T-helper 2 cell treated with Interferon-gamma antibody and Interleukin-4, amounts not matched to agents 5 μg/mL and 100 μg/mL, for 36 hours (primary cell): ENCODE measurements at regions not wholly inside any gene's neighbourhood (a gene's known extent, or its start where the extent isn't known, plus 50 kb on each side); places are given as distances from the start of the nearest gene placed in this dataset.
"Not testable (repeated sequence)": the region's sequence is repeated elsewhere in the genome, so short reads cannot be mapped to it uniquely, and the experiment has no call there.

Experiments
- DNase-seq: peaks from one replicate; pipeline ENCODE4 v3.0.0; 2021; ENCODE audit warnings: low spot score
- H3K27ac Mint-ChIP-seq: one replicate; pipeline ENCODE4 v1.8.0; 2021; ENCODE audit warnings: mild to moderate bottlenecking, mixed read lengths
- H3K27me3 Mint-ChIP-seq: one replicate; pipeline ENCODE4 v1.8.0; 2021; ENCODE audit warnings: low read depth, mixed read lengths
- H3K36me3 Mint-ChIP-seq: one replicate; pipeline ENCODE4 v1.8.0; 2021; ENCODE audit warnings: low read depth, mixed read lengths
- H3K4me1 Mint-ChIP-seq: one replicate; pipeline ENCODE4 v1.8.0; 2021; ENCODE audit warnings: low read depth, mixed read lengths
- H3K4me3 Mint-ChIP-seq: one replicate; pipeline ENCODE4 v1.8.0; 2022; ENCODE audit warnings: mild to moderate bottlenecking, moderate library complexity, mixed read lengths
- H3K9me3 Mint-ChIP-seq: one replicate; pipeline ENCODE4 v1.8.0; 2021; ENCODE audit warnings: mixed read lengths

- no peaks in the 10 kb centered on the region for H3K36me3 Mint-ChIP-seq
- H3K9me3 Mint-ChIP-seq: peaks cover 36% of the 10 kb centered on the region
- no peaks in the 10 kb centered on the region for H3K27me3 Mint-ChIP-seq
- no peaks in the 10 kb centered on the region for H3K4me1 Mint-ChIP-seq
- no peak overlapping the region for H3K4me3 Mint-ChIP-seq
- DNase-seq: no peak
- no peak overlapping the region for H3K27ac Mint-ChIP-seq
These were observed 1776.0 kb downstream of the LRRC4C start for GRCh38 chr11:39683288-39683950.

- H3K9me3 Mint-ChIP-seq: peaks cover 29% of the 10 kb centered on the region
- no peaks in the 10 kb centered on the region for H3K27me3 Mint-ChIP-seq
- no peak overlapping the region for H3K4me3 Mint-ChIP-seq
- DNase-seq: no peak
- no peaks in the 10 kb centered on the region for H3K4me1 Mint-ChIP-seq
- H3K27ac Mint-ChIP-seq: no peak overlapping the region
- no peaks in the 10 kb centered on the region for H3K36me3 Mint-ChIP-seq
These were observed 1778.0 kb downstream of the LRRC4C start for GRCh38 chr11:39681428-39681827.

- Mint-ChIP-seq H3K27me3 (no peaks in the 10 kb centered on the region), H3K4me3 (no peak overlapping the region), H3K9me3 (peaks cover 17% of the 10 kb centered on the region), H3K36me3 (no peaks in the 10 kb centered on the region), H3K27ac (no peak overlapping the region), H3K4me1 (no peaks in the 10 kb centered on the region)
- DNase-seq: no peak
These were observed 1780.5 kb downstream of the LRRC4C start for GRCh38 chr11:39678996-39679395.

- H3K36me3 Mint-ChIP-seq: no peaks in the 10 kb centered on the region
- H3K27ac Mint-ChIP-seq: no peak overlapping the region
- no peaks in the 10 kb centered on the region for H3K4me1 Mint-ChIP-seq
- peaks cover 18% of the 10 kb centered on the region for H3K9me3 Mint-ChIP-seq
- H3K27me3 Mint-ChIP-seq: no peaks in the 10 kb centered on the region
- DNase-seq: no peak
- H3K4me3 Mint-ChIP-seq: no peak overlapping the region
These were observed 1784.3 kb downstream of the LRRC4C start for GRCh38 chr11:39675171-39675570.

- Mint-ChIP-seq H3K27ac (no peak overlapping the region), H3K4me3 (no peak overlapping the region), H3K9me3 (peaks cover 17% of the 10 kb centered on the region), H3K4me1 (no peaks in the 10 kb centered on the region), H3K27me3 (no peaks in the 10 kb centered on the region), H3K36me3 (no peaks in the 10 kb centered on the region)
- DNase-seq: no peak
These were observed 1784.7 kb downstream of the LRRC4C start for GRCh38 chr11:39674761-39675160.

GRCh38 chr11:39674024-39674423, 1785.4 kb downstream of the LRRC4C start:
- Mint-ChIP-seq H3K4me3 (no peak overlapping the region), H3K27me3 (no peaks in the 10 kb centered on the region), H3K4me1 (no peaks in the 10 kb centered on the region)

GRCh38 chr11:39668640-39669039, 1790.8 kb downstream of the LRRC4C start:
- Mint-ChIP-seq H3K27me3 (no peaks in the 10 kb centered on the region), H3K36me3 (no peaks in the 10 kb centered on the region), H3K27ac (no peak overlapping the region), H3K9me3 (peaks cover 42% of the 10 kb centered on the region), H3K4me1 (no peaks in the 10 kb centered on the region), H3K4me3 (no peak overlapping the region)
- no peak for DNase-seq

More at GRCh38 chr11:39674024-39674423, 1785.4 kb downstream of the LRRC4C start:
- Mint-ChIP-seq H3K9me3 (peaks cover 19% of the 10 kb centered on the region), H3K27ac (no peak overlapping the region), H3K36me3 (no peaks in the 10 kb centered on the region)
- no peak for DNase-seq

- no peaks in the 10 kb centered on the region for H3K36me3 Mint-ChIP-seq
- no peak for DNase-seq
- H3K4me3 Mint-ChIP-seq: no peak overlapping the region
- H3K9me3 Mint-ChIP-seq: peaks cover 47% of the 10 kb centered on the region
- no peaks in the 10 kb centered on the region for H3K4me1 Mint-ChIP-seq
- no peak overlapping the region for H3K27ac Mint-ChIP-seq
- no peaks in the 10 kb centered on the region for H3K27me3 Mint-ChIP-seq
These were observed 1795.4 kb downstream of the LRRC4C start for GRCh38 chr11:39664023-39664422.

- no peaks in the 10 kb centered on the region for H3K36me3 Mint-ChIP-seq
These were observed 1797.6 kb downstream of the LRRC4C start for GRCh38 chr11:39661890-39662289.

GRCh38 chr11:39651857-39652461, 1807.5 kb downstream of the LRRC4C start:
- Mint-ChIP-seq H3K9me3 (peaks cover 29% of the 10 kb centered on the region), H3K4me1 (no peaks in the 10 kb centered on the region), H3K4me3 (no peak overlapping the region), H3K27me3 (no peaks in the 10 kb centered on the region), H3K27ac (no peak overlapping the region), H3K36me3 (no peaks in the 10 kb centered on the region)
- DNase-seq: no peak

More at GRCh38 chr11:39661890-39662289, 1797.6 kb downstream of the LRRC4C start:
- no peaks in the 10 kb centered on the region for H3K4me1 Mint-ChIP-seq
- no peak overlapping the region for H3K4me3 Mint-ChIP-seq
- peaks cover 37% of the 10 kb centered on the region for H3K9me3 Mint-ChIP-seq
- H3K27ac Mint-ChIP-seq: no peak overlapping the region
- H3K27me3 Mint-ChIP-seq: no peaks in the 10 kb centered on the region
- DNase-seq: no peak

GRCh38 chr11:39641751-39642150, 1817.7 kb downstream of the LRRC4C start:
- Mint-ChIP-seq H3K4me1 (no peaks in the 10 kb centered on the region), H3K27ac (no peak overlapping the region), H3K4me3 (no peak overlapping the region), H3K36me3 (no peaks in the 10 kb centered on the region), H3K27me3 (no peaks in the 10 kb centered on the region), H3K9me3 (peaks cover 57% of the 10 kb centered on the region)
- no peak for DNase-seq

GRCh38 chr11:39630365-39630764, 1829.1 kb downstream of the LRRC4C start:
- Mint-ChIP-seq H3K27ac (no peak overlapping the region), H3K36me3 (no peaks in the 10 kb centered on the region), H3K4me1 (no peaks in the 10 kb centered on the region), H3K9me3 (peaks cover 41% of the 10 kb centered on the region), H3K27me3 (no peaks in the 10 kb centered on the region), H3K4me3 (no peak overlapping the region)
- DNase-seq: no peak

- H3K27ac Mint-ChIP-seq: no peak overlapping the region
- H3K27me3 Mint-ChIP-seq: no peaks in the 10 kb centered on the region
- H3K4me3 Mint-ChIP-seq: no peak overlapping the region
These were observed 1831.1 kb downstream of the LRRC4C start for GRCh38 chr11:39628311-39628710.

GRCh38 chr11:39620309-39620708, 1839.1 kb downstream of the LRRC4C start:
- H3K4me3 Mint-ChIP-seq, H3K27me3 Mint-ChIP-seq, H3K36me3 Mint-ChIP-seq, H3K4me1 Mint-ChIP-seq, DNase-seq, H3K27ac Mint-ChIP-seq: not testable (repeated sequence)
- H3K9me3 Mint-ChIP-seq: peaks cover 38% of the 10 kb centered on the region

More at GRCh38 chr11:39628311-39628710, 1831.1 kb downstream of the LRRC4C start:
- Mint-ChIP-seq H3K9me3 (peaks cover 31% of the 10 kb centered on the region), H3K36me3 (no peaks in the 10 kb centered on the region), H3K4me1 (no peaks in the 10 kb centered on the region)
- DNase-seq: no peak

GRCh38 chr11:39617971-39618370, 1841.5 kb downstream of the LRRC4C start:
- no peak overlapping the region for H3K4me3 Mint-ChIP-seq
- no peak overlapping the region for H3K27ac Mint-ChIP-seq
- no peaks in the 10 kb centered on the region for H3K27me3 Mint-ChIP-seq
- no peaks in the 10 kb centered on the region for H3K36me3 Mint-ChIP-seq
- no peaks in the 10 kb centered on the region for H3K4me1 Mint-ChIP-seq
- DNase-seq: no peak
- peaks cover 47% of the 10 kb centered on the region for H3K9me3 Mint-ChIP-seq
